ENCODE measurements at regions not wholly inside any gene's neighbourhood (a gene's known extent, or its start where the extent isn't known, plus 50 kb on each side); places are given as distances from the start of the nearest gene placed in this dataset.
"Not testable (repeated sequence)": the region's sequence is repeated elsewhere in the genome, so short reads cannot be mapped to it uniquely, and the experiment has no call there.

- not testable (repeated sequence) for TF ChIP-seq POLR2A (IDR thresholded peaks at IDR 0.05)
- TF ChIP-seq, protein P1, sequence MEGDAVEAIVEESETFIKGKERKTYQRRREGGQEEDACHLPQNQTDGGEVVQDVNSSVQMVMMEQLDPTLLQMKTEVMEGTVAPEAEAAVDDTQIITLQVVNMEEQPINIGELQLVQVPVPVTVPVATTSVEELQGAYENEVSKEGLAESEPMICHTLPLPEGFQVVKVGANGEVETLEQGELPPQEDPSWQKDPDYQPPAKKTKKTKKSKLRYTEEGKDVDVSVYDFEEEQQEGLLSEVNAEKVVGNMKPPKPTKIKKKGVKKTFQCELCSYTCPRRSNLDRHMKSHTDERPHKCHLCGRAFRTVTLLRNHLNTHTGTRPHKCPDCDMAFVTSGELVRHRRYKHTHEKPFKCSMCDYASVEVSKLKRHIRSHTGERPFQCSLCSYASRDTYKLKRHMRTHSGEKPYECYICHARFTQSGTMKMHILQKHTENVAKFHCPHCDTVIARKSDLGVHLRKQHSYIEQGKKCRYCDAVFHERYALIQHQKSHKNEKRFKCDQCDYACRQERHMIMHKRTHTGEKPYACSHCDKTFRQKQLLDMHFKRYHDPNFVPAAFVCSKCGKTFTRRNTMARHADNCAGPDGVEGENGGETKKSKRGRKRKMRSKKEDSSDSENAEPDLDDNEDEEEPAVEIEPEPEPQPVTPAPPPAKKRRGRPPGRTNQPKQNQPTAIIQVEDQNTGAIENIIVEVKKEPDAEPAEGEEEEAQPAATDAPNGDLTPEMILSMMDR (IDR thresholded peaks at IDR 0.05 in 4 of 5, conservative IDR thresholded peaks at IDR 0.05 in 1 of 5), result not testable (repeated sequence)
These were observed 227.5 kb upstream of the PRDM1 start for GRCh38 chr6:105858639-105859038.

Measured in gastrocnemius medialis (tissue), 4 donors.